Mammary epithelial cell (primary cell): ENCODE measurements at regions not wholly inside any gene's neighbourhood (a gene's known extent, or its start where the extent isn't known, plus 50 kb on each side); places are given as distances from the start of the nearest gene placed in this dataset.

Source experiments
- EZH2 ChIP-seq: IDR thresholded peaks from 2 replicates; pipeline ENCODE4 v1.6.1; 2012; ENCODE audit warnings: low read length, inconsistent platforms, borderline replicate concordance
- TF ChIP-seq, protein P1 (sequence below), 2 donors: IDR thresholded peaks in 1 of 2; conservative IDR thresholded peaks in 1 of 2; 2 replicates each; pipeline ENCODE4 v1.5.1; 2011 to 2012; ENCODE audit warnings: inconsistent platforms in 2 of 2, low read length in 2 of 2, mild to moderate bottlenecking in 2 of 2, control low read depth in 1 of 2, low read depth in 1 of 2; ENCODE audit not compliant: insufficient read depth in 1 of 2; ENCODE audit errors: extremely low read depth in 1 of 2

DNA sequence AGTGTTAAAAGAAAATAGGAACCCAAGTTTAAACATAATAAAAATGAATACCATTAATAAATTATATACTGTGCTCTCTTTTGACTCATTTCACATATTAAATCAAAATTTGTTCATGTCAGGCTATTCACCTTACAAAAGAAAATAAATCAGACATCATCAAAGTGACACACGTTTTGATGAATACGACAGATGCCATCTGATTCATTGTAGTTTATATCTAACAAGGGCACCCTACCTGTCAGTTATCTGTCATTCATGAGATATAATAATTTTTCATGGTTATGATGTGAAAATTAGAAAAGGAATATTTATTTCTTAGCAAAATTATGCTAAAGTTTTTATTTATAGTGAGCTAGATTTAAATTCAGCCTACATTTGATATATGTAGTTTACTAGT is 188.1 kb upstream of the PCDH17 start:
- TF ChIP-seq, protein P1, sequence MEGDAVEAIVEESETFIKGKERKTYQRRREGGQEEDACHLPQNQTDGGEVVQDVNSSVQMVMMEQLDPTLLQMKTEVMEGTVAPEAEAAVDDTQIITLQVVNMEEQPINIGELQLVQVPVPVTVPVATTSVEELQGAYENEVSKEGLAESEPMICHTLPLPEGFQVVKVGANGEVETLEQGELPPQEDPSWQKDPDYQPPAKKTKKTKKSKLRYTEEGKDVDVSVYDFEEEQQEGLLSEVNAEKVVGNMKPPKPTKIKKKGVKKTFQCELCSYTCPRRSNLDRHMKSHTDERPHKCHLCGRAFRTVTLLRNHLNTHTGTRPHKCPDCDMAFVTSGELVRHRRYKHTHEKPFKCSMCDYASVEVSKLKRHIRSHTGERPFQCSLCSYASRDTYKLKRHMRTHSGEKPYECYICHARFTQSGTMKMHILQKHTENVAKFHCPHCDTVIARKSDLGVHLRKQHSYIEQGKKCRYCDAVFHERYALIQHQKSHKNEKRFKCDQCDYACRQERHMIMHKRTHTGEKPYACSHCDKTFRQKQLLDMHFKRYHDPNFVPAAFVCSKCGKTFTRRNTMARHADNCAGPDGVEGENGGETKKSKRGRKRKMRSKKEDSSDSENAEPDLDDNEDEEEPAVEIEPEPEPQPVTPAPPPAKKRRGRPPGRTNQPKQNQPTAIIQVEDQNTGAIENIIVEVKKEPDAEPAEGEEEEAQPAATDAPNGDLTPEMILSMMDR (conservative IDR thresholded peaks at IDR 0.05 in 1 of 2, IDR thresholded peaks at IDR 0.05 in 1 of 2; ENCODE audit: extremely low read depth in 1 of 2, insufficient read depth in 1 of 2, low read depth in 1 of 2, low read length in 2 of 2) = no peak
- TF ChIP-seq EZH2 = no peak
